Naive thymus-derived CD4-positive, alpha-beta T cell (primary cell): ENCODE measurements at regions not wholly inside any gene's neighbourhood (a gene's known extent, or its start where the extent isn't known, plus 50 kb on each side); places are given as distances from the start of the nearest gene placed in this dataset.

Experiments
- ATAC-seq: fragments of 150-1000 bp; cut with Tn5 transposase; 2 replicates; pipeline ENCODE4 v1.10.0; 2021; ENCODE audit warnings: mild to moderate bottlenecking, moderate library complexity
- CTCF ChIA-PET: fragments of 350-600 bp; sonication (Branson Sonifier 250); formaldehyde crosslinking; loops from one replicate; lab custom pipeline; 2021; ENCODE audit warnings: antibody characterized with exemption; lab: Charles Lee
- POLR2A ChIA-PET: fragments of 350-600 bp; sonication (Branson Sonifier 250); formaldehyde crosslinking; loops from one replicate; lab custom pipeline; 2021; ENCODE audit warnings: antibody characterized with exemption, inconsistent platforms; lab: Charles Lee
- DNase-seq, 9 donors: peaks; one replicate each; pipeline versions ENCODE4 v3.0.0 to v3.0.0-alpha.2; 2020 to 2022; ENCODE audit warnings: mixed read lengths in 1 of 9
- H3K27ac ChIP-seq: one replicate; pipeline ENCODE4 v1.7.0; 2013; ENCODE audit warnings: mild to moderate bottlenecking, low read depth, low read length, moderate library complexity
- H3K27me3 ChIP-seq, 2 donors: one replicate each; pipeline ENCODE4 v1.7.0; 2013; ENCODE audit warnings: low read length in 2 of 2, mild to moderate bottlenecking in 2 of 2, moderate library complexity in 2 of 2; ENCODE audit not compliant: control insufficient read depth in 2 of 2, insufficient read depth in 2 of 2
- H3K36me3 ChIP-seq, 3 experiments: 1 replicate in 2 of 3; 2 replicates in 1 of 3; pipeline ENCODE4 v1.7.0; 2013; ENCODE audit warnings: low read length in 3 of 3, mild to moderate bottlenecking in 3 of 3, moderate library complexity in 1 of 3; ENCODE audit not compliant: insufficient read depth in 3 of 3, control insufficient read depth in 2 of 3
- H3K4me1 ChIP-seq, 2 donors: one replicate each; pipeline ENCODE4 v1.7.0; 2013; ENCODE audit warnings: low read length in 2 of 2, mild to moderate bottlenecking in 2 of 2, moderate library complexity in 1 of 2; ENCODE audit not compliant: control insufficient read depth in 2 of 2, insufficient read depth in 2 of 2
- H3K4me3 ChIP-seq: 2 replicates; pipeline ENCODE4 v1.7.0; 2013; ENCODE audit warnings: mild to moderate bottlenecking, low read length
- H3K9me3 ChIP-seq, 3 experiments: 1 replicate in 2 of 3; 2 replicates in 1 of 3; pipeline ENCODE4 v1.7.0; 2013; ENCODE audit warnings: low read length in 3 of 3; ENCODE audit not compliant: control insufficient read depth in 2 of 3
- H3K27ac Mint-ChIP-seq, 9 donors: one replicate each; pipeline ENCODE4 v1.8.0; 2020 to 2022; ENCODE audit warnings: mixed read lengths in 9 of 9, mild to moderate bottlenecking in 8 of 9, moderate library complexity in 5 of 9, inconsistent platforms in 2 of 9
- H3K27me3 Mint-ChIP-seq, 5 donors: one replicate each; pipeline ENCODE4 v1.8.0; 2021 to 2022; ENCODE audit warnings: mixed read lengths in 5 of 5, mild to moderate bottlenecking in 1 of 5
- H3K36me3 Mint-ChIP-seq, 5 donors: one replicate each; pipeline ENCODE4 v1.8.0; 2020 to 2022; ENCODE audit warnings: mixed read lengths in 5 of 5, mild to moderate bottlenecking in 3 of 5, inconsistent platforms in 1 of 5
- H3K4me1 Mint-ChIP-seq, 7 donors: one replicate each; pipeline ENCODE4 v1.8.0; 2020 to 2022; ENCODE audit warnings: mixed read lengths in 7 of 7, mild to moderate bottlenecking in 3 of 7, inconsistent platforms in 1 of 7
- H3K4me3 Mint-ChIP-seq, 10 donors: one replicate each; pipeline ENCODE4 v1.8.0; 2020 to 2022; ENCODE audit warnings: mild to moderate bottlenecking in 10 of 10, mixed read lengths in 10 of 10, moderate library complexity in 6 of 10, inconsistent platforms in 2 of 10
- H3K9me3 Mint-ChIP-seq, 11 donors: one replicate each; pipeline ENCODE4 v1.8.0; 2020 to 2022; ENCODE audit warnings: mixed read lengths in 11 of 11, mild to moderate bottlenecking in 4 of 11, inconsistent platforms in 1 of 11, moderate library complexity in 1 of 11
- intact Hi-C, 2 donors: fragments of 100-400 bp; cut with micrococcal nuclease; formaldehyde crosslinking; loops; one replicate each; pipeline ENCODE4 v1.15.1; 2023

DNA sequence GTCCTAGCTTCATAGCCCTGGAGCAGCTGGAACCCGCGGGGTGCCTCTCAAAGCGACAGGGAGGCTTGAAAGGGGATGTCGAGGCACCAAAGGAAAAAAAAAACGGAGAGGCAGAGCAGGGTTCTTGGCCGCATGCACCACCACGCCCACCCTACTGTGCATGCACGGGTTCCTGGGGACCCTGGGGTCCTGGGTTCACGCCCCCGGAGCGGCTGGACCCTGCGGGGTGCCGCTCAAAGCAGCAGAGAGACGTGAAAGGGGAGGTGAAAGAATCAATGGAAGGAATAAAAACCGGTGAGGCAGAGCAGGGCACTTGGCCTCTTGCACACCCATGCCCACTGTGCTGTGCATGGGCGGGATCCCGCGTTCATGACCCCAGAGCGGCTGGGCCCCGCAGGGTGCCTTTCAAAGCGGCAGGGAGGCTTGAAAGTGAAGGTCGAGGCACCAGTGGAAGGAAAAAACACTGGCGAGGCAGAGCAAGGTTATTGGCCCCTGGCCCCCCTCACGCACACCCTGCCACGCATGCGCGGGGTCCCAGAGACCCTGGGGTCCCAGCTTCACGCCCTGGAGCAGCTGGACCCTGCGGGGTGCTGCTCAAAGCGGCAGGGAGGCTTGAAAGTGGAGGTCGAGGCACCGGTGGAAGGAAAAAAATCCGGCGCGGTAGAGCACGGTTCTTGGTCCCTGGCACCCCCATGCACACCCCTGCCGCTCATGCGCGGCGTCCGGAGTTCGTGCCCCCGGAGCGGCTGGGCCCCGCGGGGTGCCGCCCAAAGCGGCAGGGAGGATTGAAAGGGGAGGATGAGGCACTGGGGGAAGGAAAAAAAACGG is 318.5 kb downstream of the ALG10 start:
- H3K27ac Mint-ChIP-seq, result no peak overlapping the region
- Histone ChIP-seq H3K4me1 (no peaks in the 10 kb centered on the region), H3K27ac (no peak overlapping the region), H3K4me3 (no peak overlapping the region), H3K9me3 (peaks cover 0 to 75% (median 0%) of the 10 kb centered on the region in 3 experiments), H3K36me3 (no peaks in the 10 kb centered on the region), H3K27me3 (no peaks in the 10 kb centered on the region)
- no peak for ATAC-seq
- no peak overlapping the region for H3K4me3 Mint-ChIP-seq
- CTCF ChIA-PET, result no interaction called here
- no peak for DNase-seq
- peaks cover 0 to 6% (median 0%) of the 10 kb centered on the region in 5 donors for H3K36me3 Mint-ChIP-seq
- no peaks in the 10 kb centered on the region for H3K4me1 Mint-ChIP-seq
- peaks cover 0 to 32% (median 4%) of the 10 kb centered on the region in 11 donors for H3K9me3 Mint-ChIP-seq
- H3K27me3 Mint-ChIP-seq, result no peaks in the 10 kb centered on the region
- intact Hi-C loops, result no loop called here
- POLR2A ChIA-PET, result no interaction called here

DNA sequence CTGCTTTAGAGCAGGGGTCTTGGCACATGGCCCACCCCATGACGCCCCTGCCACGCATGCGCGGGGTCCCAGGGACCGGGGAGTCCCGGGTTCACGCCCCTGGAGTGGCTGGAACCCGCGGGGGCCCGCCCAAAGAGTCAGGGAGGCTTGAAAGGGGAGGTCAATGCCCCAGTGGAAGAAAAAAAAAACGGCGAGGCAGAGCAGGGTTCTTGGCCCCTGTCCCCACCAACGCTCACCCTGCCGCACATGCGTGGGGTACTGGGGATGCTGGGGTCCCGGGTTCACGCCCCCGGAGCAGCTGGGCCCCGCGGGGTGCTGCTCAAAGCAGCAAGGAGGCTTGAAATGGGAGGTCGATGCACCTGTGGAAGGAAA is 319.1 kb downstream of the ALG10 start:
- CTCF ChIA-PET, result no interaction called here
- H3K9me3 ChIP-seq, result peaks cover 0 to 75% (median 0%) of the 10 kb centered on the region in 3 experiments
- Mint-ChIP-seq H3K9me3 (peaks cover 0 to 32% (median 4%) of the 10 kb centered on the region in 11 donors), H3K36me3 (peaks cover 0 to 6% (median 0%) of the 10 kb centered on the region in 5 donors), H3K4me1 (no peaks in the 10 kb centered on the region), H3K27ac (no peak overlapping the region), H3K27me3 (no peaks in the 10 kb centered on the region), H3K4me3 (no peak overlapping the region)
- H3K4me1 ChIP-seq, result no peaks in the 10 kb centered on the region
- H3K27me3 ChIP-seq, result no peaks in the 10 kb centered on the region
- no peaks in the 10 kb centered on the region for H3K36me3 ChIP-seq
- DNase-seq (no peak), ATAC-seq (no peak)
- POLR2A ChIA-PET, result no interaction called here
- H3K4me3 ChIP-seq, result no peak overlapping the region
- intact Hi-C loops, result no loop called here
- H3K27ac ChIP-seq, result no peak overlapping the region

DNA sequence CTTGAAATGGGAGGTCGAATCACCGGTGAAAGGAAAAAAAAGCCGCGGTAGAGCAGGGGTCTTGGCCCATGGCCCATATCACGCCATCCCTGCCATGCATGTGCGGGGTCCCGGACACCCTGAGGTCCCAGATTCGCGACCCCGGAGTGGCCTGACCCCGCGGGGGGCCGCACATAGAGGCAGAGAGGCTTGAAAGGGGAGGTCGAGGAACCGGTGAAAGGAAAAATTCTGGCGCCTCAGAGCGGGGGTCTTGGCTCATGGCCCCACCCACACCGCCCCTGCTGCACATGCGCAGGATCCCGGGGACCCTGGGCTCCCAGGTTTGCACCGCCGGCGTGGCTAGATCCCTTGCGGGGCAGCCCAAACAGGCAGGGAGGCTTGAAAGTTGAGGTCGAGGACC is 319.8 kb downstream of the ALG10 start:
- ChIA-PET CTCF (no interaction called here), POLR2A (no interaction called here)
- intact Hi-C loops, result no loop called here
- DNase-seq (no peak), ATAC-seq (no peak)
- Mint-ChIP-seq H3K27ac (no peak overlapping the region), H3K4me3 (no peak overlapping the region), H3K27me3 (no peaks in the 10 kb centered on the region), H3K36me3 (peaks cover 0 to 6% (median 0%) of the 10 kb centered on the region in 5 donors), H3K9me3 (peaks cover 0 to 37% (median 4%) of the 10 kb centered on the region in 11 donors), H3K4me1 (no peaks in the 10 kb centered on the region)
- Histone ChIP-seq H3K4me1 (no peaks in the 10 kb centered on the region), H3K27me3 (no peaks in the 10 kb centered on the region), H3K9me3 (peaks cover 0 to 75% (median 0%) of the 10 kb centered on the region in 3 experiments), H3K4me3 (no peak overlapping the region), H3K36me3 (no peaks in the 10 kb centered on the region), H3K27ac (no peak overlapping the region)

DNA sequence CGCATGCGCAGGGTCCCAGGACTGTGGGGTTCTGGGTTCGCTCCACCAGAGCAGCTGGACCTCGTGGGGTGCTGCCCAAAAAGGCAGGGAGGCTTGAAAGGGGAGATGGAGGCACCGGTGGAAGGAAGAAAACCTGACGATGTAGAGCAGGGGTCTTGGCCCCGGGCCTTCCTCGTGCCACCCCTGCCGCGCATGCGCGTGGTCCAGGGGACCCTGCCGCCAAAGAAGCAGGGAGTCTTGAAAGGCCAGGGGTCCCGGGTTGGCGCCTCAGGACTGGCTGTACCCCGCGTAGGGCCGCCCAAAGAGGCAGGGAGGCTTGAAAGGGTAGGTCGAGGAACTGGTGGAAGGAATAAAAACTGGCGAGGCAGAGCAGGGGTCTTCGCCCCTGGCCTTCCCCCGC is 321.0 kb downstream of the ALG10 start:
- peaks cover 0 to 4% (median 0%) of the 10 kb centered on the region in 5 donors for H3K36me3 Mint-ChIP-seq
- no peak for ATAC-seq
- no peak overlapping the region for H3K4me3 Mint-ChIP-seq
- Histone ChIP-seq H3K4me3 (no peak overlapping the region), H3K9me3 (peaks cover 0 to 75% (median 0%) of the 10 kb centered on the region in 3 experiments), H3K4me1 (no peaks in the 10 kb centered on the region), H3K27me3 (no peaks in the 10 kb centered on the region), H3K36me3 (no peaks in the 10 kb centered on the region), H3K27ac (no peak overlapping the region)
- intact Hi-C loops, result no loop called here
- no peaks in the 10 kb centered on the region for H3K4me1 Mint-ChIP-seq
- CTCF ChIA-PET, result no interaction called here
- H3K27ac Mint-ChIP-seq, result no peak overlapping the region
- POLR2A ChIA-PET, result no interaction called here
- DNase-seq, result no peak
- H3K9me3 Mint-ChIP-seq, result peaks cover 0 to 33% (median under 1%) of the 10 kb centered on the region in 11 donors
- H3K27me3 Mint-ChIP-seq, result no peaks in the 10 kb centered on the region

DNA sequence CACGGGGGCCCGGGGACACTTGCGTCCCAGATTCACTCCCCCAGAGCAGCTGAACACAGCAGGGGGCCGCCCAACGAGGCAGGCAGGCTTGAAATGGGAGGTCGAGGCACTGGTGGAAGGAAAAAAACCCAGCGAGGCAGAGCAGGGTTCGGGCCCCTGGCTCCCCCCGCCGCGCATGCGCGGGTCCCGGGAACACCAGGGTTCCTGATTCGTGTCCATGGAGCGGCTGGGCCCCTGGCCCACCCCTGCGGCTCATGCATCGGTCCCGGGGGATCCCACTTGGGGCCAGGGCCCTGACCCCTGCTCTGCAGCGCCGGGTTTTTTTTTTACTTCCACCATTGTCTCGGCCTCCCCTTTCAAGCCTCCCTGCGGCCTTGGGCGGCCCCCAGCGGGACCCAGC is 321.5 kb downstream of the ALG10 start:
- H3K27me3 ChIP-seq, result no peaks in the 10 kb centered on the region
- no peak overlapping the region for H3K4me3 ChIP-seq
- Mint-ChIP-seq H3K27ac (no peak overlapping the region), H3K4me1 (no peaks in the 10 kb centered on the region), H3K9me3 (peaks cover 0 to 31% (median 0%) of the 10 kb centered on the region in 11 donors), H3K4me3 (no peak overlapping the region), H3K27me3 (no peaks in the 10 kb centered on the region), H3K36me3 (peaks cover 0 to 4% (median 0%) of the 10 kb centered on the region in 5 donors)
- no peaks in the 10 kb centered on the region for H3K36me3 ChIP-seq
- POLR2A ChIA-PET, result no interaction called here
- H3K4me1 ChIP-seq, result no peaks in the 10 kb centered on the region
- H3K9me3 ChIP-seq, result peaks cover 0 to 75% (median 0%) of the 10 kb centered on the region in 3 experiments
- CTCF ChIA-PET, result no interaction called here
- no peak for ATAC-seq
- intact Hi-C loops, result no loop called here
- DNase-seq, result no peak
- H3K27ac ChIP-seq, result no peak overlapping the region

DNA sequence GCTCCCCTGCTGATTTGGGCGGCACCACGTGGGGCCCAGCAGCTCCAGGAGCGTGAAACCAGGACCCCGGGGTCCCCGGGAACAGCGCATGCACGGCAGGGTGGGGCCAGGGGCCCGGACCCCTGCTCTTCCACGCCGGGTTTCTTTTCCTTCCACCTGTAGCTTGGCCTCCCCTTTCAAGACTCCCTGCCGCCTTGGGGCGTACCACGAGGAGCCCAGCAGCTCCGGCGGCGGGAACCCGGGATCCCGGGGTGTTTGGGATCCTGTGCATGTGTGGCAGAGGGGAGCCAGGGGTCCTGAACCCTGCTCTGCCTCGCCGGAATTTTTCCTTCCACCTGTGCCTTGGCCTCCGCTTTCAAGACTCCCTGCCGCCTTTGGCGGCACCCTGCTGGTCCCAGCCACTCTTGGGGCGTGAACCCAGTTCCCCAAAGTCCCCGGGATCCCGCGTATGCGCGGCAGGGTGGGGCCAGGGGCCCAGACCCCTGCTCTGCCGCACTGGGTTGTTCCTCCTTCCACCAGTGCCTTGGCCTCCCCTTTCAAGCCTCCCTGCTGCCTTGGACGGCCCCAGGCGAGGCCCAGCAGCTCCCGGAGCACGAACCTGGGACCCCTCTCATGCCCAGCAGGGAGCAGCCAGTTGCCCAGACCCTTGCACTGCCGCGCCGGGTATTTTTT is 322.7 kb downstream of the ALG10 start:
- intact Hi-C loops, result no loop called here
- no peak for DNase-seq
- Histone ChIP-seq H3K27ac (no peak overlapping the region), H3K36me3 (no peaks in the 10 kb centered on the region), H3K9me3 (peaks cover 0 to 75% (median 0%) of the 10 kb centered on the region in 3 experiments), H3K4me3 (no peak overlapping the region), H3K4me1 (no peaks in the 10 kb centered on the region), H3K27me3 (no peaks in the 10 kb centered on the region)
- Mint-ChIP-seq H3K27me3 (no peaks in the 10 kb centered on the region), H3K4me1 (no peaks in the 10 kb centered on the region), H3K27ac (no peak overlapping the region), H3K9me3 (peaks cover 0 to 30% (median 0%) of the 10 kb centered on the region in 11 donors), H3K4me3 (no peak overlapping the region), H3K36me3 (peaks cover 0 to 4% (median 0%) of the 10 kb centered on the region in 5 donors)
- ChIA-PET POLR2A (no interaction called here), CTCF (no interaction called here)
- ATAC-seq, result no peak
